ENCODE measurements at regions not wholly inside any gene's neighbourhood (a gene's known extent, or its start where the extent isn't known, plus 50 kb on each side); places are given as distances from the start of the nearest gene placed in this dataset.

- H3K4me3 ChIP-seq (ENCODE audit: low read depth, low read length) = no peak overlapping the region
- H3K27me3 ChIP-seq (replicated peaks) = peaks cover 3% of the 10 kb centered on the region
- no peaks in the 10 kb centered on the region for H3K36me3 ChIP-seq (replicated peaks)
- no peak for DNase-seq
- in situ Hi-C loops (cut with HindIII; ENCODE audit: low pct_ligation_motif_present, low sequenced_read_pairs) = no loop called here
- H3K27ac ChIP-seq = no peak overlapping the region
- no peak for TF ChIP-seq CTCF (IDR thresholded peaks at IDR 0.05; ENCODE audit: low read depth, low read length, missing control alignments)
Observed at GRCh38 chr1:101307985-101308689, 71.3 kb downstream of the S1PR1 start.

GRCh38 chr1:101308935-101309333 is 72.1 kb downstream of the S1PR1 start:
- Histone ChIP-seq H3K27ac (no peak overlapping the region), H3K36me3 (replicated peaks) (no peaks in the 10 kb centered on the region), H3K4me3 (ENCODE audit: low read depth, low read length) (no peak overlapping the region), H3K27me3 (replicated peaks) (peaks cover 3% of the 10 kb centered on the region)
- in situ Hi-C loops (cut with HindIII; ENCODE audit: low pct_ligation_motif_present, low sequenced_read_pairs) = no loop called here
- DNase-seq = no peak
- no peak for TF ChIP-seq CTCF (IDR thresholded peaks at IDR 0.05; ENCODE audit: low read depth, low read length, missing control alignments)

- H3K36me3 ChIP-seq (replicated peaks) = no peaks in the 10 kb centered on the region
- peak overlapping the region; percentile 48 for H3K4me3 ChIP-seq (ENCODE audit: low read depth, low read length)
- in situ Hi-C loops (cut with HindIII; ENCODE audit: low pct_ligation_motif_present, low sequenced_read_pairs) = no loop called here
- DNase-seq = peak; percentile 40
- no peak overlapping the region for H3K27ac ChIP-seq
- peaks cover 3% of the 10 kb centered on the region for H3K27me3 ChIP-seq (replicated peaks)
- peak; percentile 93 for TF ChIP-seq CTCF (IDR thresholded peaks at IDR 0.05; ENCODE audit: low read depth, low read length, missing control alignments)
Observed at GRCh38 chr1:101309334-101310311, 72.8 kb downstream of the S1PR1 start.

GRCh38 chr1:101310506-101310905 is 73.7 kb downstream of the S1PR1 start:
- peaks cover 3% of the 10 kb centered on the region for H3K27me3 ChIP-seq (replicated peaks)
- DNase-seq = no peak
- no peaks in the 10 kb centered on the region for H3K36me3 ChIP-seq (replicated peaks)
- no peak overlapping the region for H3K27ac ChIP-seq
- no peak for TF ChIP-seq CTCF (IDR thresholded peaks at IDR 0.05; ENCODE audit: low read depth, low read length, missing control alignments)
- no peak overlapping the region for H3K4me3 ChIP-seq (ENCODE audit: low read depth, low read length)
- in situ Hi-C loops (cut with HindIII; ENCODE audit: low pct_ligation_motif_present, low sequenced_read_pairs) = no loop called here

- in situ Hi-C loops (cut with HindIII; ENCODE audit: low pct_ligation_motif_present, low sequenced_read_pairs) = no loop called here
- H3K27ac ChIP-seq = no peak overlapping the region
- TF ChIP-seq CTCF (IDR thresholded peaks at IDR 0.05; ENCODE audit: low read depth, low read length, missing control alignments) = no peak
- H3K36me3 ChIP-seq (replicated peaks) = no peaks in the 10 kb centered on the region
- no peak overlapping the region for H3K4me3 ChIP-seq (ENCODE audit: low read depth, low read length)
- no peak for DNase-seq
- peaks cover 3% of the 10 kb centered on the region for H3K27me3 ChIP-seq (replicated peaks)
Observed at GRCh38 chr1:101311146-101311920, 74.5 kb downstream of the S1PR1 start.
